OCI-LY1 (cell line): ENCODE measurements at regions not wholly inside any gene's neighbourhood (a gene's known extent, or its start where the extent isn't known, plus 50 kb on each side); places are given as distances from the start of the nearest gene placed in this dataset.

ENCODE experiments used
- EZH2 ChIP-seq: fragments of 200-600 bp; sonication (generic), shearing (Covaris generic); IDR thresholded peaks from 2 replicates; pipeline ENCODE4 v1.8.0; 2017; ENCODE audit warnings: borderline replicate concordance, mixed run types, mild to moderate bottlenecking, antibody characterized with exemption, low read length, moderate library complexity, mixed read lengths
- TF ChIP-seq, protein P1 (sequence below): fragments of 200-600 bp; sonication (generic), shearing (Covaris generic); IDR thresholded peaks from 2 replicates; pipeline ENCODE4 v1.5.1; 2017; ENCODE audit warnings: mild to moderate bottlenecking, antibody characterized with exemption, low read length, moderate library complexity, mixed read lengths

DNA sequence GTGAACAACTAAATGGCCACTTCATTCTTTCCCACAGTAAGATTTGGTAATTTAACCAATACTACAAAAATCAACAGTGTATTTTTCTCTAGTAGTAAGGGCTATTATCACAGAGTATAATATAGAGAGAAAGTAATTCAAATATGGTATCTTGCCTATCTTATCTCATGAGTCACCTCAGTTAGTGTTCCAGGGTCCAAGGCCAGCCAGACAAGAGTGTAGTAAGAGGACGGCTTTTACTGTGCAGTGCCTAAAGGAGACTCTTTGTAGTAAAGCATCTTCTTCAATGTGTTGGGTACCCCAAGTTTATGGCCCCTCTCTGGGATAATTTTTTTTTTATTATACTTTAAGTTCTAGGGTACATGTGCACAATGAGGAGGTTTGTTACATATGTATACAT, 607.4 kb downstream of the PKHD1 start:
- TF ChIP-seq, protein P1, sequence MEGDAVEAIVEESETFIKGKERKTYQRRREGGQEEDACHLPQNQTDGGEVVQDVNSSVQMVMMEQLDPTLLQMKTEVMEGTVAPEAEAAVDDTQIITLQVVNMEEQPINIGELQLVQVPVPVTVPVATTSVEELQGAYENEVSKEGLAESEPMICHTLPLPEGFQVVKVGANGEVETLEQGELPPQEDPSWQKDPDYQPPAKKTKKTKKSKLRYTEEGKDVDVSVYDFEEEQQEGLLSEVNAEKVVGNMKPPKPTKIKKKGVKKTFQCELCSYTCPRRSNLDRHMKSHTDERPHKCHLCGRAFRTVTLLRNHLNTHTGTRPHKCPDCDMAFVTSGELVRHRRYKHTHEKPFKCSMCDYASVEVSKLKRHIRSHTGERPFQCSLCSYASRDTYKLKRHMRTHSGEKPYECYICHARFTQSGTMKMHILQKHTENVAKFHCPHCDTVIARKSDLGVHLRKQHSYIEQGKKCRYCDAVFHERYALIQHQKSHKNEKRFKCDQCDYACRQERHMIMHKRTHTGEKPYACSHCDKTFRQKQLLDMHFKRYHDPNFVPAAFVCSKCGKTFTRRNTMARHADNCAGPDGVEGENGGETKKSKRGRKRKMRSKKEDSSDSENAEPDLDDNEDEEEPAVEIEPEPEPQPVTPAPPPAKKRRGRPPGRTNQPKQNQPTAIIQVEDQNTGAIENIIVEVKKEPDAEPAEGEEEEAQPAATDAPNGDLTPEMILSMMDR, result no peak
- TF ChIP-seq EZH2, result no peak
